Muscle of back (tissue), 3 donors: ENCODE measurements at regions not wholly inside any gene's neighbourhood (a gene's known extent, or its start where the extent isn't known, plus 50 kb on each side); places are given as distances from the start of the nearest gene placed in this dataset.
"Not testable (repeated sequence)": the region's sequence is repeated elsewhere in the genome, so short reads cannot be mapped to it uniquely, and the experiment has no call there.

Experiments used
- DNase-seq, 3 donors: peaks; one replicate each; pipeline versions ENCODE4 v3.0.0 to v3.0.0-alpha.2; 2013

DNA sequence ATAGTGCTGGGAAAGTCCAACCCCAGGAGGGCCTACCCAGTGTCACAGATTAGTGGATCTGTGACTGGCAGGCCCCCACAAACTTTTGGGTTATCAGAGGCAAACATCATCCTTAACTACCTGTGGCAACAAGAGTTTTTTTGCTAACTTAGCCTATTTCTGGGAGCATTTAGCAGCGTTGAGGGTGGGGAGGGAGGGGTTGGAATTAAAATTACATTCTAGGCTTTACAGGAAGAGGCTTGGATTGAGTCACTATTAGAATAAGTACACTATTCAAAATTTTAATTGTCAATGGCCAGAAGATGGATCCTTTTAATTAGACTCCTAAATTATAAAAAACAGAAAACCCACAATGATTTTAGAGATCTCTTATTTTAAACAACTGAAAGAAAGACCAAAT, 267.9 kb upstream of the NPSR1 start:
- no peak for DNase-seq

DNA sequence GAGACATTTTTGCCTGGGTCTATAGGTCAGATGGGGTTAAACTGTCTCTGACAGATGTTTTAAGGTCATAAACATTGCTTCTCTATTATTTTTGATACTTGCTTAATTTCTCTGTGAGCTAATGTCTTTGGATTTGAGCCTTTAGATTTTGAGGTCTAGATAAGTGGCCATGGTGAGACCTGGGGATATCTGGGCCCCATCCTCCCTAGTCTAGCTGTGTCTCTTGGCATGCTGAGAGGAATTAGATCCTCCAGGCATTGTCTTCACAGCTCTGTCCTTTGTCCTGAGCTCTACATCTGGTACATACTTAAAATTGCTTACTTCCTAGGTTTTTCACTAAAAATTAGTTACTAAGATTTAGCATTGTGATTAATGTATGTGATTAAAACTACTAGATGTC, 265.0 kb upstream of the NPSR1 start:
- no peak for DNase-seq

DNA sequence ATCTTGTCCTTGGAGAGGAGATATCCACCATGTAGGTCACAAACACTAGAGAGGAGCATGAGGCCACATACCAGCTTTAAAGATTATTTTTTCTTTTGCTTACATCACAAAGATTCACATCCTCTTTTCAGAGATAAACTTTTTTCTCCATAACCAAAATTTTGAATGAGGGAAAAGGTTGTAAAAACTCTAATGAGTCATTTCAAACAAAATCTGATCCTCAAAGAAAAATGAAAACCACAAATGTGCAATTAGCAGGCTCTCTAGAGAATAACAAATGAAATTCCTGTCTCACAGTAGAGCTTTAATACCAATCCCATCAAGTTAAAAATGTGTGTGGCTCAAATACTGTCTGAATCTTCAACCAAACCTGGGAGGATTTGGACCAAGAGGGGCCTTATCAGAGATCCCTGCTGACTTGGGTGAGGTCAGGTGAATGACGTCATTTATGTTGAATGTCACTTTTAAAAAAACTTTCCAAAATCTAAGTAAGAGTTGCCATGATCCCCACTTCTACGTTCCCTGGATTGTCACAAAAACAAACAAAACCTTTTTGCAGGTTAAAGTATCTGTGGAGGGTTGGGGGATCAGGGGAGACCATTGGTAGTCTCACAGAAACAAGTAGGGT, 261.5 kb upstream of the NPSR1 start:
- DNase-seq, result no peak

DNA sequence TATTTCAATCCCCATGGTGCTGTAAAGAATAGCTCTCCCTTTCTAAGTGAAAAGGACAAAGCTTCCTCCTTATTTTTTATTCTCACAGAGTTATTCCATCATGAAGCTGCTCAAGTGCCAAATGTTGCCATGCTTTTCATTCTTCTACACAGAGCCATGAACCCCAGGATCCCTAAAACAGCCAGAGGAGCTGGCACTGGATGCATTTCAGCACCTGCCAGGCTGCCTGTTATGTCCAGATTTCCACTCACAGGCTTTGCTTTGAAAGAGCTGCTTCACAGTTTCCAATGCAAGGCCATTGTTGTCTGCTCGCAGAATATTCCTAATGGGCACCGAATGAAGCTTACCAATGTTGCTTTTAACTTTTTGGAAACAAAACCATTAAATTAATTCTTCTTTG, 256.2 kb upstream of the NPSR1 start:
- DNase-seq, result no peak

- DNase-seq, result no peak
Measured at GRCh38 chr7:34406848-34407530, 251.0 kb upstream of the NPSR1 start.

- DNase-seq, result no peak
Measured at GRCh38 chr7:34407586-34407985, 250.4 kb upstream of the NPSR1 start.

DNA sequence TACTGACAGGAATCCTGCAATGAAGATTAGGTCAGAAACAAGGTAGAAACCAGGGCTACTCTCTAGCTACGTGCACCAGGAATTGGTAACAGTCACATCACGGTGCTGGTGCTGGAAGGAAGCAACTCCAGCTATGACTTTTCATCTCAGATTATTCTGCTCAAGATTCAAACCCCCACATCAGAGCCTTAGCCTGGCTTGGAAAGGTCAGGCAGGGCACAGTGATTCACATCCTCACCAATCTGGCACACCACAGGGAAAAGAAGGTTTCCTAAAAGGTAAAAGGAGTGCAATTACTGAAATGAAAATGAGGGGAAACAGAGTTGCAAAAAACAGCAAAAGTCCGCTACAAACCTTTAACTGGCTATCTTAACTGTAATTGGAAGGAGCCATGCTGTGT, 240.2 kb upstream of the NPSR1 start:
- DNase-seq, result no peak

DNA sequence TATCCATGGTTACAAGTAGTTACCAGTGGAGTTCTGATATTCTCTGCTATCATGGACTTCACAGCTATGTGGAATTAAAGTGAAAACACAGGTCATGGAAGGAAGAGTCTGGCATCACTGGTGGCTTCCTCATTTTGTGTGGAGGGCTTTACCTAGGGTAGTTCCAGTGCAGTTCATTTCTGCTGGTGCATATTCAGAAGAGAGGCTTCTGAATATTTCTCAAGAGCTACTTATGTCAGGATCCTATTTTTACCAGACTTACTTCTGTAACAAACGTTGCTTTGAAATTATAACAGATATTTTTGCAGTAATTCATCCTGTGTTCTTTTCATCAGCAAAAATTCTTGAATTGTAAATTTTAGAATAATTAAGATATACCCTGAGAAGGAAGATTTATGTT, 236.5 kb upstream of the NPSR1 start:
- DNase-seq, result no peak

DNA sequence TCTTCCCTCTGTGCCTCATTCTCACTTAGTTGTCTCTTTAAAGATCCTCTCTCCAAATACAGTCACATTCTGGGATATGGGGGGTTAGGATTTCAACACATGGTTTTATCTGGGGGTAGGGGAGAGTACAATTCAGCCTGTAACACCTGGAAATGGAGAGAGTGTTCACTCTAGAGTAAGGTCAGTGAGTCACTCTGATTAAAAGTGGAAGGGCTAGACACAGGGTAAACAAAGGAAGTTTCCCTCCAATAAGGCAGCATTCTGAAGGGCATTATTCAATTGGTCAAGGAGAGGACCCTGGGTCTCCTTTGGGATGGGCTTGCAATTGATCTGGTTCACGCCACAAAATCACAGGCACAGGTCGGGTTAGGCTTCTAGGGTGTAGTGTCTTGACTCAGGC, 232.8 kb upstream of the NPSR1 start:
- DNase-seq, result no peak

DNA sequence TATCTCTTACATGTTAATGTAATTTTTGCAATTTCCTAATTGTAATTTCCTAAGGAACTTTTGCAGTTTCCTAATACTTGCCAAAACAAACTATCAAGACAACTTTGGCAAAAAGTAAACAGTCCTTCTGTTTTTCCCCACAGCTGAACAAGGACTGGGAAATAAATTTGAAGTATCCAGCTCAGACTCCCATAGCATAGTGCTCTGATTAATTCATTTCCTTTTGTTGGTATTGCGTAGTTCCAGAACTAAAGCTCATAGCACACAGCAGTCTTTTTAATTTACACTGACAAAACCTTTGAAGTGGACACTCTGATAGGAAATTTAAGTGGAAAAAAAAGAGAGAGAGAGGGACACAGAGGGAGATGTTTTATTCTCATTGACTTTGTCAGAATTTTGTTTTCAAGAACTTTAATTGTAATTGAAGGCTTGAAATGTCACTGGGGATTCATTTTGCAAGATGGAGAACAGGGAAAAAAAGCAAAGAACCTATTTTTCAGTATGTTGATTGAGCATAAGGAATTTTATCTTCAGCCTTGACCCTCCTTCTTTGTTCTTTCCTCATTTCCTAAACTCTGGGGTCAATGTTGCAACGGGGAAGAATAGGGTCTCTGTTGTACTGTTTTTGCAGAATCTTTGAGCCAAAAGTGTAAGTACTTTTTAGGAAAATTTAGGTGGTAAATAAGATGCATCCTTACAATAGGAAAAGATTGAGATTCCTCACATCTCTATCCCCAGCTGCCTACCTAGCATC, 232.2 kb upstream of the NPSR1 start:
- no peak for DNase-seq

DNA sequence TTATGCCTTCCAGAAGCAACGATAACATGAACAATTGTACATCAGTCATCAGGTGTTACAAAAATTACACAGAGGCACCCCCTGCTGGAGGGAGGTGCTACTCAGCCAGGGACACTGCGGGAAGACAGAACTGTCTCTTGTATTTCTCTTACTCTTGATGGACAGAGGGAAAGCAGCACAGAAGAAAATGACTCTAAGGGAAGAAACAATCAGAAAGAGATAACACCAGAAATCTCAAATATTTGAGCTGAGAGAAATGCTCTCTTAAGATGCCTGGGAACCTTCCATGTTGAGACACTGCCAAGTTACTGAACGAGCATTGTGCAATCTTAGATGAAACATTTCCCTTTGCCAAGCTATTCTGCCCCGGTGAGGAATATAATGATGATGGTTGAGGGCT, 227.6 kb upstream of the NPSR1 start:
- DNase-seq, result peak; percentile 13 to 22 (median 21)

GRCh38 chr7:34438436-34438835, 219.6 kb upstream of the NPSR1 start:
- DNase-seq, result no peak

DNA sequence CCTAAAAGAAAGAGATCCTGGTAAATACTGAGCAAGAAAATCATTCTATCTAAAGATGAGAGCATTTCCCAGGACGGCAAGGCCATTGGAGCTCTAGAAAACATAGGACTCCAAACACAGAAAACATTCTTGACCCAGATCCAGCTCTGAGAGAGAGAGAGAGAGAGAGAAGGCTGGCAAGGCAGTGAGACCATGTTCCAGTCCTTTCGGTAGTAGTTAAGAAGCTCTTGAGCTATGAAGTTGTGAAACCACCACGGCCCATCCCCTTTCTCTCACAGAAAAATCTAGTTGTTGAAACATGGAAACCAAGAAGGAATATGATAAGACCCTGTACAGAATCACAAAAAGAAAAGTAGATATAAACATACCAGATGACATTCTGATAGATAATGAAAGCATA, 212.4 kb upstream of the NPSR1 start:
- DNase-seq, result no peak

- DNase-seq, result not testable (repeated sequence)
Measured at GRCh38 chr7:34448531-34448930, 209.5 kb upstream of the NPSR1 start.

DNA sequence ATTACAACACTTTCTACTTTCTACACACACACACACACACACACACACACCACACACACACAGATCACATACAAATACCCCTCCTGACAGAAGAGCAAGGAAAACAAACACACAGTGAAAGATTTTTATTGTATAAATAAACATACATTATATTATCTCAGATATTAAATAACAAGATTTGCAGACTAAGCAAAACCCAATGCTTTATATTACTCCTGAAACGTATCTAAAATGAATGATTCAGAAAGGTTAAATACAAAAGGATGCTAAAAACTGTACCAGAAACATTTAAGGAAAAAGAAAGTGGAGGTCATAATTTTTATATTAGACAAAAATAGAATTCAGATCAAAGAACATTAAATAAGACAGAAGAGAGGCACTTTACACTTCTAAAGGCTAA, 208.3 kb upstream of the NPSR1 start:
- DNase-seq, result no peak

- no peak for DNase-seq
Measured at GRCh38 chr7:34451183-34451582, 206.8 kb upstream of the NPSR1 start.

GRCh38 chr7:34451923-34452322, 206.1 kb upstream of the NPSR1 start:
- peak in 1 of 3 donors; percentile 27 for DNase-seq

DNA sequence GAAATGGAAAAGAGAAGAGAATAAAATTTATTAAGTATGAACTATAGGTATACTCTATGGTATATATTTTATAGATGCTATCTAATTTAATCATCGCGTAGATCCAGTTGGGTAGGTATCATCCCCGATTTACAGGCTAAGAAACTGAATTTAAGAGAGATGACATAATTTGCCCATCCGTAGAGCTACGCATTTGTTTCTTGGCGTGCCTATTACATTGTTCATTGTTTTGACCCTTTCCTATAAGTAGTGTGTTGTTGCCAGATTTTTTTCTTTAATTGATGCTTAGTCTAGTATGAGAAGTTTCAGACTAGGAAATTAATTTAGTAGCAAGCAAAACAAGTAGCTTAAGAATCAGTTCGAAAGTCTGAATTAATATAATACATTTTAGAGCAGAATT, 205.7 kb upstream of the NPSR1 start:
- no peak for DNase-seq

- no peak for DNase-seq
Measured at GRCh38 chr7:34453150-34453549, 204.9 kb upstream of the NPSR1 start.

DNA sequence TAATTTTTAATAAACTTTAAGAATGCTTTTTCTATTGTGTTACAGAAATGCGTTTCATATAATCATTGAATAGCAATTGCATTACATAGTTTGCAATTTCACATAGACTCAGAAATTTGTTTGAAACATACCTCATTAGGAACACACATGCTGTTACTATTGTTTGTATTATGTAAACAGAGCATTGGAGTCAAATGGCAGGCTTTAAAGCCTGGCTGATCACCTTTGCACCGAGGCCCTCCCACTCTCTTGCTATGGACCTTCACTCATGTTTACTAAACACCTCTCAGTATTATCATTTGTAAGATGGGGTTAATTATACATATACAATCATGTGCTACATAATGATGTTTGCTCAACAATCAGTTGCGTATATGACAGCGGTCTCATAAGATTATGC, 203.6 kb upstream of the NPSR1 start:
- no peak for DNase-seq

GRCh38 chr7:34457329-34457728, 200.7 kb upstream of the NPSR1 start:
- DNase-seq, result no peak

DNA sequence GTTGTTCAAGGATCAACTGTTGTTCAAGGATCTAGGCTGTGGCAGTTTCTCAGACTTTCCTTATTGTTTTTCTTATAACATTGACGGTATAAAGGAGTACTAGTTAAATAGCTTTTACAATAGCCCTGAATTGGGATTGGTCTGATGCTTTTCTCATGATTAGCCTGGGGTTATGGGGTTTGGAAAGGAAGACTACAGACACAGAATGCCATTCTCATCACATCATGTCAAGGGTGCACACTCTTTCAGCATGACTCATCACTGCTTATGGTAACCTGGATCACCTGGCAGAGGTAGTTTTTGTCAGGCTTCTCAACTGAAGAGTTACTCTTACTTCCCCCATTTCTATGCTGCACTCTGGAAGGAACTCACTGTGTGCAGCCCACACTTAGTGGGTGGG, 194.2 kb upstream of the NPSR1 start:
- DNase-seq, result no peak

DNA sequence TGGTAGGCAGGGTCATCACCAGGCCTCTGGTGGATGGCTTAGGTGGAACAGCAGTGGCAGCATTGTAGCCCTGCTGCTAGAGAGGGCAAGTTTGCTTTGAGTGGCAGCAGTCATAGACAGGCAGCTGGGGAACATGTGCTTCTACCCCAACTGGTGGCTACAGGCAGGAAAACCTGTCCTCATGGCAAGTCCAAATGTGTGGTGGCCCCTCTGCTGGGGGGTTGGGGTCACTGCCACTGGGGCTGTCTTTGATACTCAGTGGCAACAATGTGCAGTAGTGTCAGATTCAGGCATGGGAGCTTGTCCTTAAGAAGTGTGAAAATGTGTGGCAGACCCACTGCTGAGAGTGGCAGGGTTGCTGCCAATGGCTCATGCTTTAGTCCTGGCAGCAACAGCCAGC, 186.2 kb upstream of the NPSR1 start:
- DNase-seq, result no peak
